HEK293T (cell line): ENCODE measurements at regions not wholly inside any gene's neighbourhood (a gene's known extent, or its start where the extent isn't known, plus 50 kb on each side); places are given as distances from the start of the nearest gene placed in this dataset.

Source experiments
- ARNT ChIP-seq: fragments of 450-650 bp; IDR thresholded peaks from 2 replicates; pipeline ENCODE4 v1.6.1; 2017; ENCODE audit warnings: mild to moderate bottlenecking
- BHLHE40 ChIP-seq: fragments of 450-650 bp; IDR thresholded peaks from 2 replicates; pipeline ENCODE4 v1.6.1; 2016; ENCODE audit warnings: mild to moderate bottlenecking, moderate library complexity, borderline replicate concordance
- CTBP1 ChIP-seq: fragments of 450-650 bp; IDR thresholded peaks from 2 replicates; pipeline ENCODE4 v1.6.1; 2016; ENCODE audit warnings: borderline replicate concordance
- ELF4 ChIP-seq: fragments of 450-650 bp; IDR thresholded peaks from 2 replicates; pipeline ENCODE4 v1.6.1; 2017; ENCODE audit warnings: antibody characterized with exemption
- FOXK2 ChIP-seq: fragments of 450-650 bp; IDR thresholded peaks from 2 replicates; pipeline ENCODE4 v1.6.1; 2016; ENCODE audit warnings: mild to moderate bottlenecking
- HDGF ChIP-seq: fragments of 450-650 bp; IDR thresholded peaks from 2 replicates; pipeline ENCODE4 v1.6.1; 2017; ENCODE audit warnings: antibody characterized with exemption, borderline replicate concordance
- L3MBTL2 ChIP-seq: fragments of 450-650 bp; conservative IDR thresholded peaks from 2 replicates; pipeline ENCODE4 v1.6.1; 2016; ENCODE audit warnings: mild to moderate bottlenecking
- LEF1 ChIP-seq: fragments of 450-650 bp; IDR thresholded peaks from 2 replicates; pipeline ENCODE4 v1.6.1; 2017; ENCODE audit warnings: mild to moderate bottlenecking, borderline replicate concordance
- PKNOX1 ChIP-seq: fragments of 450-650 bp; IDR thresholded peaks from 2 replicates; pipeline ENCODE4 v1.6.1; 2016
- SUZ12 ChIP-seq: fragments of 450-650 bp; IDR thresholded peaks from 2 replicates; pipeline ENCODE4 v1.6.1; 2016; ENCODE audit warnings: mild to moderate bottlenecking
- TARDBP ChIP-seq: fragments of 450-650 bp; IDR thresholded peaks from 2 replicates; pipeline ENCODE4 v1.6.1; 2016

- TF ChIP-seq PKNOX1 (no peak), ELF4 (no peak), TARDBP (no peak), LEF1 (no peak), SUZ12 (no peak), L3MBTL2 (no peak), CTBP1 (no peak), BHLHE40 (no peak), FOXK2 (no peak), HDGF (no peak), ARNT (no peak)
Measured at GRCh38 chr5:124114911-124115310, 602.9 kb downstream of the CSNK1G3 start.
